Spleen (tissue), 7 donors: ENCODE measurements at regions not wholly inside any gene's neighbourhood (a gene's known extent, or its start where the extent isn't known, plus 50 kb on each side); places are given as distances from the start of the nearest gene placed in this dataset.
"Not testable (repeated sequence)": the region's sequence is repeated elsewhere in the genome, so short reads cannot be mapped to it uniquely, and the experiment has no call there.

Experiments
- POLR2A ChIP-seq, 3 donors: fragments of 450-650 bp; IDR thresholded peaks; one replicate each; pipeline ENCODE4 v1.5.1; 2017; ENCODE audit warnings: antibody characterized with exemption in 3 of 3, mild to moderate bottlenecking in 1 of 3
- POLR2AphosphoS5 ChIP-seq, 3 donors: sonication (generic); formaldehyde crosslinking; IDR thresholded peaks; one replicate each; pipeline ENCODE4 v1.5.1; 2017; ENCODE audit warnings: antibody characterized with exemption in 3 of 3
- TF ChIP-seq, protein P1 (sequence below), 11 experiments: fragments of 200-600 bp in 7 of 11; fragments of 450-650 bp in 4 of 11; sonication (generic) in 4 of 11; IDR thresholded peaks in 8 of 11; conservative IDR thresholded peaks in 3 of 11; 1 replicate in 7 of 11; 2 replicates in 4 of 11; pipeline versions ENCODE4 v1.4.0 to v1.8.0; 2016 to 2021; ENCODE audit warnings: antibody characterized with exemption in 11 of 11, inconsistent platforms in 4 of 11, mild to moderate bottlenecking in 1 of 11
- donor health status: DM: no; HTN: no; CAD: no; lungs with moderate emphysema.
- donor health status: DM: no; HTN: no; CAD: no.
- donor health status: DM: no; HTN: no; CAD: no.

DNA sequence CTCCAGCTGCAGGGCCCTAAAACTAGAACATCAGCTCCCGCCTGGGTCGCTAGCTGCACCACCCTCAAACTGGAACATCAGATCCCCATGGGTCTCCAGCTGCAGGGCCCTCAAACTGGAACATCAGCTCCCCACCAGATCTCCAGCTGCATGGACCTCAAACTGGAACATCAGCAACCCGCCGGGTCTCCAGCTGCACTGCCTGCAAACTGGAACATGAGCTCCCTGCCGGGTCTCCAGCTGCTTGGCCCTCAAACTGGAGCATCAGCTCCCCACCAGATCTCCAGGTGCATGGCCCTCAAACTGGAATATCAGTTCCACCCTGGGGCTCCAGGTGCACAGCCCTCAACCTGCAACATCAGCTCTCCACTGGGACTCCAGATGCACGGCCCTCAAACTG lies 82.7 kb downstream of the TFRC start:
- TF ChIP-seq, protein P1, sequence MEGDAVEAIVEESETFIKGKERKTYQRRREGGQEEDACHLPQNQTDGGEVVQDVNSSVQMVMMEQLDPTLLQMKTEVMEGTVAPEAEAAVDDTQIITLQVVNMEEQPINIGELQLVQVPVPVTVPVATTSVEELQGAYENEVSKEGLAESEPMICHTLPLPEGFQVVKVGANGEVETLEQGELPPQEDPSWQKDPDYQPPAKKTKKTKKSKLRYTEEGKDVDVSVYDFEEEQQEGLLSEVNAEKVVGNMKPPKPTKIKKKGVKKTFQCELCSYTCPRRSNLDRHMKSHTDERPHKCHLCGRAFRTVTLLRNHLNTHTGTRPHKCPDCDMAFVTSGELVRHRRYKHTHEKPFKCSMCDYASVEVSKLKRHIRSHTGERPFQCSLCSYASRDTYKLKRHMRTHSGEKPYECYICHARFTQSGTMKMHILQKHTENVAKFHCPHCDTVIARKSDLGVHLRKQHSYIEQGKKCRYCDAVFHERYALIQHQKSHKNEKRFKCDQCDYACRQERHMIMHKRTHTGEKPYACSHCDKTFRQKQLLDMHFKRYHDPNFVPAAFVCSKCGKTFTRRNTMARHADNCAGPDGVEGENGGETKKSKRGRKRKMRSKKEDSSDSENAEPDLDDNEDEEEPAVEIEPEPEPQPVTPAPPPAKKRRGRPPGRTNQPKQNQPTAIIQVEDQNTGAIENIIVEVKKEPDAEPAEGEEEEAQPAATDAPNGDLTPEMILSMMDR (IDR thresholded peaks at IDR 0.05 in 8 of 11, conservative IDR thresholded peaks at IDR 0.05 in 3 of 11) = not testable (repeated sequence)
- TF ChIP-seq POLR2A, POLR2AphosphoS5 (IDR thresholded peaks at IDR 0.05): not testable (repeated sequence)
